Omental fat pad (tissue), 3 donors: ENCODE measurements at regions not wholly inside any gene's neighbourhood (a gene's known extent, or its start where the extent isn't known, plus 50 kb on each side); places are given as distances from the start of the nearest gene placed in this dataset.

ENCODE experiments used
- ATAC-seq: fragments of 150-250 bp; one replicate; pipeline ENCODE4 v1.9.1; 2016; ENCODE audit warnings: mild to moderate bottlenecking, moderate library complexity; ENCODE audit not compliant: low FRiP score
- DNase-seq: peaks from one replicate; pipeline ENCODE4 v3.0.0-alpha.2; 2019; ENCODE audit warnings: low spot score
- CTCF ChIP-seq, 3 donors: fragments of 450-650 bp; IDR thresholded peaks; one replicate each; pipeline ENCODE4 v1.5.1; 2016 to 2017; ENCODE audit warnings: antibody characterized with exemption in 3 of 3, mild to moderate bottlenecking in 3 of 3, moderate library complexity in 2 of 3

GRCh38 chr6:47146431-47147174, 104.5 kb upstream of the ADGRF1 start:
- no peak for TF ChIP-seq CTCF (IDR thresholded peaks at IDR 0.05)
- no peak for ATAC-seq
- DNase-seq: no peak

GRCh38 chr6:47145212-47145611, 103.1 kb upstream of the ADGRF1 start:
- ATAC-seq: peak; percentile 56
- TF ChIP-seq CTCF (IDR thresholded peaks at IDR 0.05): no peak
- no peak for DNase-seq

GRCh38 chr6:47144306-47144705, 102.2 kb upstream of the ADGRF1 start:
- DNase-seq (no peak), ATAC-seq (no peak)
- TF ChIP-seq CTCF (IDR thresholded peaks at IDR 0.05): no peak

- ATAC-seq (no peak), DNase-seq (no peak)
- TF ChIP-seq CTCF (IDR thresholded peaks at IDR 0.05): no peak
These were observed 99.8 kb upstream of the ADGRF1 start for GRCh38 chr6:47141963-47142362.

GRCh38 chr6:47141171-47141570, 99.0 kb upstream of the ADGRF1 start:
- no peak for TF ChIP-seq CTCF (IDR thresholded peaks at IDR 0.05)

GRCh38 chr6:47138046-47138445, 95.9 kb upstream of the ADGRF1 start:
- no peak for TF ChIP-seq CTCF (IDR thresholded peaks at IDR 0.05)
- ATAC-seq (no peak), DNase-seq (no peak)

More at GRCh38 chr6:47141171-47141570, 99.0 kb upstream of the ADGRF1 start:
- ATAC-seq (no peak), DNase-seq (no peak)

GRCh38 chr6:47137073-47137472, 94.9 kb upstream of the ADGRF1 start:
- DNase-seq (no peak), ATAC-seq (no peak)
- no peak for TF ChIP-seq CTCF (IDR thresholded peaks at IDR 0.05)
